ENCODE measurements at regions not wholly inside any gene's neighbourhood (a gene's known extent, or its start where the extent isn't known, plus 50 kb on each side); places are given as distances from the start of the nearest gene placed in this dataset.

DNA sequence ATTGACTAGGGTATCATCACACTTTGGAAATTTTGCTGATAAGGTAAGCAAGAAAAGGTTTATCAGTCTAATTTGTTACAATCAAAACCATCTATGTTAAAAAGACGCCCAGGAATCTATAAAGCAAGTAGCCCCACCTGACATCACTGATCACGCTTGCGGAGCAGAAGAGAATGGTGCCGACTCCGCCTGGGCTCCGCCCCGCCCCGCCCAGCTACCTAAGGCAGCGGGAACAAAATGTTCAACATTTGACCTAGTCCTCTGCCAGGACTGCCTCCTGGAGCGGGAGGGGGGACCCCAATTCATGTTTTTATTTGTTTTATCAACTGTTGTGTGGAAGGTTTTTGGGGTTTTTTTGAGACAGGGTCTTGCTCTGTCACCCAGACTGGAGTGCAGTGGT lies 520.5 kb downstream of the PREX1 start:
- no peak for TF ChIP-seq ZNF274 (IDR thresholded peaks at IDR 0.05; ENCODE audit: low read depth, low read length)
- TF ChIP-seq SUZ12 (IDR thresholded peaks at IDR 0.05; ENCODE audit: extremely low read depth, insufficient read depth, insufficient read length): no peak
